ENCODE measurements at regions not wholly inside any gene's neighbourhood (a gene's known extent, or its start where the extent isn't known, plus 50 kb on each side); places are given as distances from the start of the nearest gene placed in this dataset.

GRCh38 chrX:97863261-97863660 is 979.6 kb downstream of the RPA4 start:
- TF ChIP-seq MLX (CRISPR knock-in tag; conservative IDR thresholded peaks at IDR 0.05) (no peak), RCOR1 (IDR thresholded peaks at IDR 0.05; ENCODE audit: borderline replicate concordance in 1 of 2, low read depth in 2 of 2, low read length in 2 of 2) (no peak), POLR2A (conservative IDR thresholded peaks at IDR 0.05) (no peak)
